CD4-positive, alpha-beta memory T cell (primary cell): ENCODE measurements at regions not wholly inside any gene's neighbourhood (a gene's known extent, or its start where the extent isn't known, plus 50 kb on each side); places are given as distances from the start of the nearest gene placed in this dataset.
"Not testable (repeated sequence)": the region's sequence is repeated elsewhere in the genome, so short reads cannot be mapped to it uniquely, and the experiment has no call there.

ENCODE experiments used
- CTCF ChIA-PET: fragments of 350-600 bp; sonication (Branson Sonifier 250); formaldehyde crosslinking; loops from one replicate; lab custom pipeline; 2021; ENCODE audit warnings: inconsistent platforms; ENCODE audit not compliant: partially characterized antibody; lab: Charles Lee
- POLR2A ChIA-PET: fragments of 350-600 bp; sonication (Branson Sonifier 250); formaldehyde crosslinking; loops from one replicate; lab custom pipeline; 2021; ENCODE audit not compliant: partially characterized antibody; lab: Charles Lee
- DNase-seq, 5 donors: peaks; one replicate each; pipeline versions ENCODE4 v3.0.0 to v3.0.0-alpha.2; 2020 to 2022; ENCODE audit warnings: mixed read lengths in 1 of 5
- H3K27ac ChIP-seq: one replicate; pipeline ENCODE4 v1.7.0; 2013; ENCODE audit warnings: low read depth, low read length
- H3K27me3 ChIP-seq: 2 replicates; pipeline ENCODE4 v1.7.0; 2013; ENCODE audit warnings: mild to moderate bottlenecking, low read length, moderate library complexity; ENCODE audit not compliant: insufficient read depth
- H3K36me3 ChIP-seq: 2 replicates; pipeline ENCODE4 v1.7.0; 2013; ENCODE audit warnings: mild to moderate bottlenecking, low read length, moderate library complexity; ENCODE audit not compliant: insufficient read depth
- H3K4me1 ChIP-seq: 2 replicates; pipeline ENCODE4 v1.7.0; 2013; ENCODE audit warnings: mild to moderate bottlenecking, low read length, moderate library complexity; ENCODE audit not compliant: insufficient read depth
- H3K4me3 ChIP-seq, 2 donors: one replicate each; pipeline ENCODE4 v1.7.0; 2013; ENCODE audit warnings: low read length in 2 of 2, mild to moderate bottlenecking in 1 of 2
- H3K9me3 ChIP-seq, 2 donors: one replicate each; pipeline ENCODE4 v1.7.0; 2013; ENCODE audit warnings: low read length in 2 of 2, control low read depth in 1 of 2; ENCODE audit not compliant: control insufficient read depth in 1 of 2
- H3K27ac Mint-ChIP-seq, 7 donors: one replicate each; pipeline ENCODE4 v1.8.0; 2020 to 2021; ENCODE audit warnings: mixed read lengths in 7 of 7, mild to moderate bottlenecking in 6 of 7, inconsistent platforms in 3 of 7, moderate library complexity in 3 of 7
- H3K27me3 Mint-ChIP-seq, 2 donors: one replicate each; pipeline ENCODE4 v1.8.0; 2020 to 2021; ENCODE audit warnings: mixed read lengths in 2 of 2
- H3K36me3 Mint-ChIP-seq, 2 donors: one replicate each; pipeline ENCODE4 v1.8.0; 2020 to 2021; ENCODE audit warnings: mixed read lengths in 2 of 2, inconsistent platforms in 1 of 2, mild to moderate bottlenecking in 1 of 2
- H3K4me1 Mint-ChIP-seq, 4 donors: one replicate each; pipeline ENCODE4 v1.8.0; 2020 to 2021; ENCODE audit warnings: mixed read lengths in 4 of 4, mild to moderate bottlenecking in 1 of 4
- H3K4me3 Mint-ChIP-seq, 8 donors: one replicate each; pipeline ENCODE4 v1.8.0; 2020 to 2021; ENCODE audit warnings: mixed read lengths in 8 of 8, mild to moderate bottlenecking in 7 of 8, moderate library complexity in 6 of 8, inconsistent platforms in 3 of 8
- H3K9me3 Mint-ChIP-seq, 8 donors: one replicate each; pipeline ENCODE4 v1.8.0; 2020 to 2021; ENCODE audit warnings: mixed read lengths in 8 of 8, mild to moderate bottlenecking in 5 of 8, inconsistent platforms in 3 of 8, moderate library complexity in 1 of 8
- intact Hi-C: fragments of 100-400 bp; cut with micrococcal nuclease; formaldehyde crosslinking; loops from one replicate; pipeline ENCODE4 v1.15.1; 2023

GRCh38 chr16:65819136-65819898 lies 547.2 kb upstream of the CDH5 start:
- no peak for DNase-seq
- H3K4me3 Mint-ChIP-seq, result no peak overlapping the region
- ChIA-PET CTCF (no interaction called here), POLR2A (no interaction called here)
- Histone ChIP-seq H3K4me3 (no peak overlapping the region), H3K27me3 (no peaks in the 10 kb centered on the region), H3K27ac (no peak overlapping the region), H3K9me3 (no peaks in the 10 kb centered on the region), H3K4me1 (no peaks in the 10 kb centered on the region), H3K36me3 (no peaks in the 10 kb centered on the region)
- H3K4me1 Mint-ChIP-seq, result no peaks in the 10 kb centered on the region
- no peaks in the 10 kb centered on the region for H3K27me3 Mint-ChIP-seq
- H3K27ac Mint-ChIP-seq, result no peak overlapping the region
- H3K9me3 Mint-ChIP-seq, result peaks cover 0 to 5% (median 2%) of the 10 kb centered on the region in 8 donors
- intact Hi-C loops, result no loop called here
- no peaks in the 10 kb centered on the region for H3K36me3 Mint-ChIP-seq

- Mint-ChIP-seq H3K4me1 (no peaks in the 10 kb centered on the region), H3K4me3 (no peak overlapping the region), H3K27ac (no peak overlapping the region), H3K9me3 (peaks cover 0 to 5% (median 2%) of the 10 kb centered on the region in 8 donors), H3K27me3 (no peaks in the 10 kb centered on the region), H3K36me3 (no peaks in the 10 kb centered on the region)
- Histone ChIP-seq H3K4me1 (no peaks in the 10 kb centered on the region), H3K36me3 (no peaks in the 10 kb centered on the region), H3K27me3 (no peaks in the 10 kb centered on the region), H3K9me3 (no peaks in the 10 kb centered on the region), H3K27ac (no peak overlapping the region), H3K4me3 (no peak overlapping the region)
- ChIA-PET POLR2A (no interaction called here), CTCF (no interaction called here)
- no peak for DNase-seq
- intact Hi-C loops, result no loop called here
Measured at GRCh38 chr16:65817799-65818198, 548.7 kb upstream of the CDH5 start.

GRCh38 chr16:65817066-65817465 lies 549.4 kb upstream of the CDH5 start:
- no peaks in the 10 kb centered on the region for H3K4me1 ChIP-seq
- H3K27ac ChIP-seq, result no peak overlapping the region
- Mint-ChIP-seq H3K27me3 (no peaks in the 10 kb centered on the region), H3K9me3 (peaks cover 0 to 5% (median 0%) of the 10 kb centered on the region in 8 donors), H3K4me3 (no peak overlapping the region), H3K36me3 (no peaks in the 10 kb centered on the region), H3K4me1 (no peaks in the 10 kb centered on the region), H3K27ac (no peak overlapping the region)
- DNase-seq, result no peak
- intact Hi-C loops, result no loop called here
- H3K9me3 ChIP-seq, result no peaks in the 10 kb centered on the region
- ChIA-PET POLR2A (no interaction called here), CTCF (no interaction called here)
- H3K27me3 ChIP-seq, result no peaks in the 10 kb centered on the region
- H3K36me3 ChIP-seq, result no peaks in the 10 kb centered on the region
- H3K4me3 ChIP-seq, result no peak overlapping the region

GRCh38 chr16:65816556-65816955 lies 549.9 kb upstream of the CDH5 start:
- H3K9me3 ChIP-seq, result no peaks in the 10 kb centered on the region
- H3K27me3 Mint-ChIP-seq, result no peaks in the 10 kb centered on the region
- peaks cover 0 to 5% (median 0%) of the 10 kb centered on the region in 8 donors for H3K9me3 Mint-ChIP-seq
- no peak overlapping the region for H3K27ac ChIP-seq
- no peak for DNase-seq
- intact Hi-C loops, result no loop called here
- POLR2A ChIA-PET, result no interaction called here
- no peaks in the 10 kb centered on the region for H3K4me1 ChIP-seq
- no peak overlapping the region for H3K4me3 Mint-ChIP-seq
- H3K4me3 ChIP-seq, result no peak overlapping the region
- H3K27ac Mint-ChIP-seq, result no peak overlapping the region
- CTCF ChIA-PET, result no interaction called here
- H3K36me3 ChIP-seq, result no peaks in the 10 kb centered on the region
- H3K36me3 Mint-ChIP-seq, result no peaks in the 10 kb centered on the region
- no peaks in the 10 kb centered on the region for H3K27me3 ChIP-seq
- no peaks in the 10 kb centered on the region for H3K4me1 Mint-ChIP-seq

GRCh38 chr16:65815707-65816106 lies 550.8 kb upstream of the CDH5 start:
- Mint-ChIP-seq H3K27ac (no peak overlapping the region), H3K36me3 (no peaks in the 10 kb centered on the region), H3K4me3 (no peak overlapping the region), H3K9me3 (peaks cover 0 to 5% (median 0%) of the 10 kb centered on the region in 8 donors), H3K4me1 (no peaks in the 10 kb centered on the region), H3K27me3 (no peaks in the 10 kb centered on the region)
- intact Hi-C loops, result no loop called here
- POLR2A ChIA-PET, result no interaction called here
- H3K4me3 ChIP-seq, result no peak overlapping the region
- no peaks in the 10 kb centered on the region for H3K4me1 ChIP-seq
- no peak overlapping the region for H3K27ac ChIP-seq
- DNase-seq, result no peak
- no peaks in the 10 kb centered on the region for H3K9me3 ChIP-seq
- H3K27me3 ChIP-seq, result no peaks in the 10 kb centered on the region
- no peaks in the 10 kb centered on the region for H3K36me3 ChIP-seq
- CTCF ChIA-PET, result no interaction called here

- H3K36me3 Mint-ChIP-seq, H3K4me1 ChIP-seq, H3K27ac Mint-ChIP-seq, H3K36me3 ChIP-seq, H3K9me3 Mint-ChIP-seq, H3K4me3 ChIP-seq, H3K4me3 Mint-ChIP-seq, H3K4me1 Mint-ChIP-seq, H3K27ac ChIP-seq, intact Hi-C loops, H3K27me3 Mint-ChIP-seq, CTCF ChIA-PET, H3K9me3 ChIP-seq, DNase-seq, POLR2A ChIA-PET, H3K27me3 ChIP-seq: not testable (repeated sequence)
Measured at GRCh38 chr16:65813879-65814278, 552.6 kb upstream of the CDH5 start.

GRCh38 chr16:65809627-65810026 lies 556.9 kb upstream of the CDH5 start:
- no peaks in the 10 kb centered on the region for H3K36me3 Mint-ChIP-seq

More at GRCh38 chr16:65809627-65810026, 556.9 kb upstream of the CDH5 start:
- Histone ChIP-seq H3K36me3 (no peaks in the 10 kb centered on the region), H3K4me3 (no peak overlapping the region), H3K27ac (no peak overlapping the region), H3K27me3 (no peaks in the 10 kb centered on the region), H3K9me3 (no peaks in the 10 kb centered on the region), H3K4me1 (no peaks in the 10 kb centered on the region)
- H3K27ac Mint-ChIP-seq, result no peak overlapping the region
- intact Hi-C loops, result no loop called here
- ChIA-PET POLR2A (no interaction called here), CTCF (no interaction called here)
- H3K4me1 Mint-ChIP-seq, result no peaks in the 10 kb centered on the region
- no peak overlapping the region for H3K4me3 Mint-ChIP-seq
- no peak for DNase-seq
- peaks cover 0 to 5% of the 10 kb centered on the region in 2 donors for H3K27me3 Mint-ChIP-seq
- peaks cover 0 to 4% (median 2%) of the 10 kb centered on the region in 8 donors for H3K9me3 Mint-ChIP-seq
